GM21423 (cell line): ENCODE measurements at regions not wholly inside any gene's neighbourhood (a gene's known extent, or its start where the extent isn't known, plus 50 kb on each side); places are given as distances from the start of the nearest gene placed in this dataset.

Experiments
- ATAC-seq: cut with Tn5 transposase; IDR thresholded peaks from one replicate; pipeline ENCODE4 v1.9.1; 2021; ENCODE audit warnings: mild to moderate bottlenecking, moderate library complexity; ENCODE audit not compliant: unreplicated experiment

- no peak for ATAC-seq
These were observed 368.6 kb upstream of the TFPI start for GRCh38 chr2:187922846-187923245.

GRCh38 chr2:187924293-187924692 is 367.4 kb upstream of the GULP1 start:
- no peak for ATAC-seq

GRCh38 chr2:187934236-187934635 is 357.4 kb upstream of the GULP1 start:
- ATAC-seq = no peak

GRCh38 chr2:187934692-187935091 is 357.0 kb upstream of the GULP1 start:
- ATAC-seq = no peak

- no peak for ATAC-seq
These were observed 356.5 kb upstream of the GULP1 start for GRCh38 chr2:187935126-187935525.

- ATAC-seq = no peak
These were observed 355.4 kb upstream of the GULP1 start for GRCh38 chr2:187936228-187936627.

GRCh38 chr2:187939180-187939579 is 352.5 kb upstream of the GULP1 start:
- ATAC-seq = no peak

DNA sequence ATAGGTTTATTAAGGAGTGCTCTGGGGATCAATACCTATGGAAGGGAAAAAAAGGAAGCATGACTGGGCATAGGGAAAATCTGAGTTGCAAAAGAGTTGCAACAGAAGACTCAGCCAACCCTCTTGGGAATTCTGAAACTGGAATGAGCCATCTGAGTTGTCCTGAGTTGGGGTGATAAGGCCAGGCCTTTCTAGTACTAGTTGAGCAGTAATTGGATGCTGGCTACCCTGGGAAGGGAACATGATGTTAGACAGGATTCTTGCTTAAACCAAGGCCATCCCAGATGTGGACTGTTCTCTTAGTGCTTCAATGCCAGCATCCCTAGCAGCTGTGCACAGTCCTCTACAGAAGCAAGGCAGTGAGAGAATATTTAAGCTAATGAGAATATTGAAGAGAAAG is 348.8 kb upstream of the GULP1 start:
- no peak for ATAC-seq

DNA sequence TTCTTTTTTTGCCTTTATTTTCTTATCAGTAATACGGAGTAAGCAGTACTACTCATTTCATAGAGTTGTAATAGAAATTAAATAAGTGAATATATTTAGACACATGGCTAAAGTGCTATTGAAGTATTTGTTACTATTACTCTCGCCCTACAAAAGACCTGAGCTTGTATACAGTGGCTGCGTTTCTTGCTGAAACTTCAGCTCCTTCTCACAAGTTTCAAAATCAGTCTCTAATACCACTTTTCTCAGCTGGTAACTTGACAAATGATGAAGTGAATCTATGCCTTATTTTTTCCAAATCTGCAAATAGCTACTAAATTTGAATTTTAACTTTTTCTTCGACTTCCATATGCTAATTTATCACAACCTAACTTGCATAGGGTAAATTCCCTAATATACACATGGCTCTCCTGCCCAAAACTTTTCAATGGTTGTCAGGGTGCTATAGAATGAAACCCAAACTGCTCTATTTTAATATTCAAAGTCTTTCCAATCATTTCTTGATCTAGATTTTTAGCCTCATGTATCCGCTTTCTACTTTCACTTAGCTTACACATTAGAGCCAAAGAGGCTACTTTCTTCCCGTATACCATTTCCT is 347.8 kb upstream of the GULP1 start:
- no peak for ATAC-seq

DNA sequence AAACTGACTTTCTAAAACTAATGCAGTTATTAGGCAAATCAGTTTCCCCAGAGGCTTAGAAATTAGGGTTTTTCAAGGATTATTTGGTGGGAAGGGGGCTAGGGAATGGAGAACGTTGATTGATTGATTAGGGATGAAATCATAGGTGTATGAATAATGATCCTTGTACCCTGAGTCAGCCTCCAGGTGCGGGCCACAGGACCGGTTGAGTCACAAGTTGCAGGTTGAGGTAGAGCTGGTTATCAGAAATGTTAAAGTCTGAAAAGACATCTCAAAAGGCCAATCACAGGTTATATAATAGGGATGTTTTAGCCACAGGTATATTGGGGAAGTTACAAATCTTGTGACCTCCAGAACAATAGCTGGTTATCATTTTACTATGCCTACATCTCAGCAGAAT is 341.8 kb upstream of the GULP1 start:
- no peak for ATAC-seq

DNA sequence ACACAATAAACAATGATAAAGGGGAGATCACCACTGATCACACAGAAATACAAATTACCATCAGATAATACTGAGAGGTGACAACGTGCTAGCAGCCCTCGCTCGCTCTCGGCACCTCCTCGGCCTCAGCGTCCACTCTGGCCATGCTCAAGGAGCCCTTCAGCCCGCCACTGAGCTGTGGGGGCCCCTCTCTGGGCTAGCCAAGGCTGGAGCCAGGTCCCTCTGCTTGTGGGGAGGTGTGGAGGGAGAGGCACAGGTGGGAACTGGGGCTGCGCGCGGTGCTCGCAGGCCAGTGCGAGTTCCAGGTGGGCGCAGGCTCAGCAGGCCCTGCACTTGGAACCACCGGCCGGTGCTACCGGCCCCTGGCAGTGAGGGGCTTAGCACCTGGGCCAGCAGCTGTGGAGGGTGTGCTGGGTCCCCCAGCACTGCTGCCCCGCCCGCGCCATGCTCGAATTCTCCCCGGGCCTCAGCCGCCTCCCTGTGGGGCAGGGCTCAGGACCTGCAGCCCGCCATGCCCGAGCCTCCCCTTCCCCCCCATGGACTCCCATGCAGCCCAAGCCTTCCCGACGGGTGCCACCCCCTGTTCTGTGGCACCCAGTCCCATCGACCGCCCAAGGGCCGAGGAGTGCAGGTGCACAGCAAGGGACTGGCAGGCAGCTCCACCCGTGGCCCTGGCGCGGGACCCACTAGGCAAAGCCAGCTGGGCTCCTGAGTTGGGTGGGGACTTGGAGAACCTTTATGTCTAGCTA is 340.0 kb upstream of the GULP1 start:
- no peak for ATAC-seq

GRCh38 chr2:187956906-187957534 is 334.7 kb upstream of the GULP1 start:
- no peak for ATAC-seq

- no peak for ATAC-seq
These were observed 331.9 kb upstream of the GULP1 start for GRCh38 chr2:187959821-187960220.

- ATAC-seq = no peak
These were observed 329.1 kb upstream of the GULP1 start for GRCh38 chr2:187962538-187962937.

DNA sequence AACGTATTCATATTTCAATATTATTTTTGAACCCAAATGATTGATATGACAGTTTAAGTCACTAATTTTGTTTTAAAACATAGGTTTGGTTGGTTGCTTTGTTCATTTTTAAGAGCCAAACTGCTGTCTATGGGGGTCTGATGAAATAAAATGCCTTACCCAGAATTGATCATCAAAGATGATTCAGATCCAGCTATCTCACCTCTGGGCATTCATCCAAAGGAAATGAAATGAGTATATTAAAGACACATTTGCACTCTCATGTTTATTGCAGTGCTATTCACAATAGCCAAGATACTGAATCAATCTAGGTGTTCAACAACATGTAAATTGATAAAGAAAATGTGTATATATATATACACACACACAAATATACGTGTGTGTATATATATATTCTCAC is 326.9 kb upstream of the GULP1 start:
- no peak for ATAC-seq

GRCh38 chr2:187966924-187967323 is 324.8 kb upstream of the GULP1 start:
- ATAC-seq = no peak

- no peak for ATAC-seq
These were observed 319.8 kb upstream of the GULP1 start for GRCh38 chr2:187971893-187972292.

DNA sequence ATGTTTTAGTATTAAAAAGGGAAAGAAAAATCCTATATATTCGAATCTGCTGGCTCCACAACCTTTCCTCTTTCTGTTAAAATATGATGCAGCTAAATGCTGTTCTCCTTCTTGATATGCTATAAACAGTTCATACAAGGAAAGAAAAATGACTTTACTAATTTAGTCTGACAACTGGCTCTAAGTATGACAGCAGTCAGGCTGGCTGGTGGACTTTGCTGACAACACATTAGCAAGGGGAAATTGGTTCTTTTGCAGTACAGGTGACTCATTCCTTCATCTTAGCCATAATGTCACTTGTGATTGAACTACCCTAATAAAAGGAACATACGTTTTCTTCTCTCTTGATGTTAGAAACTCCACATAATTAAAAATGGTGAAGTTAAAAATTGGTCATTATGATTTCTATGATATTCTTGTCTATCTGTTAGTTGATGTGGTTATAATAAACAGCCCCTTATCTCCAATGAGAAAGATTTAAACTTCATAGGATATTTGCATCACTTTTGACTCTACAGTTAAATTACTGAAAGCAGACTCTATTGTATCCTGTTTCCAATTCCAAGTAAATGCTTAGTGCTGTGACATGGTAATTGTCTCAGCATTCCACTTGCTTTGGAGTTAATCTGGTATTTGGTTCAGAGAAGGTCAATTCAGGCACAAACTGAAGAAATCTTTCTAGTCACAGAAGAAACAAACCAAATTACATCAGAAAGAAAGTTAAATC is 315.3 kb upstream of the GULP1 start:
- ATAC-seq = no peak

- ATAC-seq = no peak
These were observed 314.7 kb upstream of the GULP1 start for GRCh38 chr2:187976986-187977333.

DNA sequence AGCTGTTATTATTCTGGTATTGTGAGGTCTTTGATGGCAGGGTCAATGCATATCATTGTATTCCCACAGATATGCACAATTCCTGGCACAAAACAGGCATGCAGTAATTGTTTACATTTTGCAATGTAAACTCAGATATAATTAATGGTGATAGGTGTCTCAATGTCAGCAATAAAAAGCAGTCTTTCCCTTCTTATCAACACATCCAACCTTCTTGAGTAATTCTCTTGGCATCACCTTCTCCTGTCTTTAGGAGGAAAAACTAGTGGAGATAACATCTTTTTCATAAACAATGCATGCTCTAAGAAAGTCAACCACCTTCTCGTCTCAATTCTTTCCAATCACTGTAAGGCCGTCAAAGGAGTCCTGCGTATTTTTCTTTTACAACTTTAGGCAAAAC is 313.3 kb upstream of the GULP1 start:
- no peak for ATAC-seq

GRCh38 chr2:187982668-187983067 is 309.0 kb upstream of the GULP1 start:
- ATAC-seq = peak; percentile 62

GRCh38 chr2:187985195-187985594 is 306.5 kb upstream of the GULP1 start:
- ATAC-seq = no peak
